Fibroblast of lung (primary cell): ENCODE measurements at regions not wholly inside any gene's neighbourhood (a gene's known extent, or its start where the extent isn't known, plus 50 kb on each side); places are given as distances from the start of the nearest gene placed in this dataset.
A peak's percentile ranks its signal among the peaks of the same experiment; 100 is the strongest.
"Not testable (repeated sequence)": the region's sequence is repeated elsewhere in the genome, so short reads cannot be mapped to it uniquely, and the experiment has no call there.

Experiments
- DNase-seq, 2 donors: peaks; one replicate each; pipeline versions ENCODE4 v3.0.0 to v3.0.0-alpha.2; 2010; ENCODE audit warnings: low read depth in 2 of 2
- H2AFZ ChIP-seq: 2 replicates; pipeline ENCODE4 v1.5.1; 2012; ENCODE audit warnings: low read length, control low read depth, inconsistent platforms
- H3K27ac ChIP-seq: 2 replicates; pipeline ENCODE4 v1.5.1; 2011; ENCODE audit warnings: low read length, control low read depth; ENCODE audit not compliant: insufficient read depth
- H3K27me3 ChIP-seq: 2 replicates; pipeline ENCODE4 v1.5.1; 2011; ENCODE audit warnings: mild to moderate bottlenecking, low read length; ENCODE audit not compliant: control insufficient read depth, insufficient read depth
- H3K36me3 ChIP-seq: 2 replicates; pipeline ENCODE4 v1.5.1; 2011; ENCODE audit warnings: low read length; ENCODE audit not compliant: control insufficient read depth, insufficient read depth
- H3K4me1 ChIP-seq: 2 replicates; pipeline ENCODE4 v1.5.1; 2011; ENCODE audit warnings: low read length; ENCODE audit not compliant: control insufficient read depth, insufficient read depth; ENCODE audit errors: extremely low read depth
- H3K4me2 ChIP-seq: 2 replicates; pipeline ENCODE4 v1.5.1; 2011; ENCODE audit warnings: low read length, control low read depth; ENCODE audit not compliant: insufficient read depth; ENCODE audit errors: extremely low read depth
- H3K4me3 ChIP-seq, 4 experiments: fragments of 200-600 bp in 1 of 4; sonication (generic) in 1 of 4; replicated peaks in 1 of 4; 2 replicates each; pipeline ENCODE4 v1.5.1; 2011 to 2016; ENCODE audit warnings: low read length in 4 of 4, low read depth in 3 of 4, mild to moderate bottlenecking in 3 of 4, control low read depth in 2 of 4, inconsistent platforms in 1 of 4, mixed read lengths in 1 of 4; ENCODE audit not compliant: insufficient read depth in 1 of 4; ENCODE audit errors: control extremely low read depth in 1 of 4
- H3K79me2 ChIP-seq: 2 replicates; pipeline ENCODE4 v1.5.1; 2012; ENCODE audit warnings: mild to moderate bottlenecking, low read length, inconsistent platforms; ENCODE audit not compliant: control insufficient read depth, insufficient read depth
- H3K9ac ChIP-seq: 2 replicates; pipeline ENCODE4 v1.5.1; 2011; ENCODE audit warnings: mild to moderate bottlenecking, low read length, control low read depth; ENCODE audit not compliant: insufficient read depth
- H3K9me3 ChIP-seq: 2 replicates; pipeline ENCODE4 v1.5.1; 2012; ENCODE audit warnings: low read depth, low read length; ENCODE audit not compliant: control insufficient read depth, insufficient read depth
- H4K20me1 ChIP-seq: 2 replicates; pipeline ENCODE4 v1.5.1; 2011; ENCODE audit warnings: low read length; ENCODE audit not compliant: control insufficient read depth, insufficient read depth; ENCODE audit errors: extremely low read depth

DNA sequence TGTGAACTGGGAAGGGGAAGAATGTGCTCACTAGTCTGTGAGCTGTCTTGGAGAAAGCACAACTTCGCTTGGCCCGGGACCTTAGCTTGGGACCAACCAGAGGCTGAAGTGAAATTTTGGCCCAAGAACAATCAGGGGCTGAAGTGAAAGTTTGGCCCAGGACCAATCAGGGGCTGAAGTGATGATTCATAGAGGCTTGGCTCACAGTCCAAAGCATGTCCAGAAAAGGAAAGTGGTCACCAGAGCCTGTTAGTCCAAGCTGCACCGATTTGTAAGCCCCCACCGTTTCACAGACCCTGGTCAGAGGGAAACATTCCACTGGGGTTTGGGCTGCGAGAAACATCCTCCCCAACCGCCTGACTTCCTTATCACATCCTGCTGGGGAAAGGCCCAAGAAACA lies 763.3 kb downstream of the SPATA31A7 start:
- not testable (repeated sequence) for H3K36me3 ChIP-seq, H4K20me1 ChIP-seq, H3K9ac ChIP-seq, H3K4me2 ChIP-seq, H3K27ac ChIP-seq, H2AFZ ChIP-seq, H3K27me3 ChIP-seq, H3K79me2 ChIP-seq, H3K4me3 ChIP-seq, H3K4me1 ChIP-seq, H3K9me3 ChIP-seq
- peak in 1 of 2 donors; percentile 57 for DNase-seq

DNA sequence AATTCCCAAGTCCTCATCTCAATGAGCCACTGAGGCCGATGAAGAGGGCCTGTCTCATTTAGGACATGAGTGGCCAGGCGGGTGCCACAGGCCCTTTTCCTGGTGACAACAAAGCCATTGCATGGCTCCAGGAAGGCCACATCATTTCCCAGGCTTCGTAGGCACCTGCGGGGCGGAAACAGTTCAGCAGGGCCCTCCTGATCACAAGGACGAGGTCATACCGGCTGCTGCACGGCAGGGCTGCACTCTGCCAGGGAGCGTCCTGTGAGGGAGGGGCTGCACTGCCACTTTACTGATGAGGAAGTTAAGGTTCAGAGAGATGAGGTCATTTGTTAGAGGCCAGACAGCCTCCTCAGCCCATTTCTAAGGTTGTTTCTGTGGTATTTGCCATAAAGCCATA lies 781.8 kb downstream of the SPATA31A7 start:
- not testable (repeated sequence) for H3K4me2 ChIP-seq, H3K9ac ChIP-seq, H3K27ac ChIP-seq, DNase-seq, H3K4me1 ChIP-seq, H3K79me2 ChIP-seq, H3K4me3 ChIP-seq, H3K9me3 ChIP-seq, H2AFZ ChIP-seq, H4K20me1 ChIP-seq, H3K27me3 ChIP-seq, H3K36me3 ChIP-seq

DNA sequence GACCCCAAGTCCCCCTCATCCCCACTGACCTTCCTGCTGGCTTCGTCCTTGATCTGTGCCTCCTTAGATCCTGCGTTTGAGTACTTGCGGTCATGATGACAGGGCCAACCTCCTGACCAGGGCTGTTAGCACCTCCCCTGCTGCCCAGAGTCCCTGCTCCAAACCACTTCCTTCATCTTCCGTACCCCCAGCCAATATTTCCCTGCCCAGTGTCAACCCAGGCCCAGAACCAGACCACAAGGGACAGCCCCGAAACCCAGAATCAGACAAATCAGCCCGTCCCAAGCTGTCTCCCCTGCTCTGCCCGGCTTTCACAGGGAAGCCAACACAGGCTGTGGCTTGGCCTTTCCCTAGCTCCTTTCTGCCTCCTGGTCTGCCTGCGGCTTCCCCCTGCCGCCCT lies 784.7 kb downstream of the SPATA31A7 start:
- not testable (repeated sequence) for H4K20me1 ChIP-seq, H3K27me3 ChIP-seq, H2AFZ ChIP-seq, DNase-seq, H3K4me1 ChIP-seq, H3K36me3 ChIP-seq, H3K4me2 ChIP-seq, H3K27ac ChIP-seq, H3K9me3 ChIP-seq, H3K9ac ChIP-seq, H3K79me2 ChIP-seq, H3K4me3 ChIP-seq

DNA sequence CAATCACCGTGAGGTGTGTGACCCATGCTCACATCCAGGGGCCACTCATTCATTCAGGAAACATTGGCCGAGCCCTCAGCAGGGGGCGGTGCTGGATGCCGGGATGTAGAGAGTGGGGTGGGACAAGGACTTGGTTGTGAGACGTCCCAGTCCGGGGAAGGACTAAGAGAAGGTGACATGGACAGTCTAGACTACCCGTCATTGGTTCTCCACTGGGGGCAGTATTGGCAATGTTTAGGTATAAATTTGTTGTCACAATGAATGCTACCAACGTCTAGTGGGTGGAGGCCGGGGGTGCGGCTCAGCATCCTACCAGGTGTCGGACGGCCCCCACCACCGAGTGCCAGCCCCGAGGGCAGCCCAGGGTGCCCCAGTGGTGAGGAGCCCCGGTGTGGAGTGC lies 786.5 kb downstream of the SPATA31A7 start:
- not testable (repeated sequence) for H3K4me3 ChIP-seq, H3K4me2 ChIP-seq, H3K4me1 ChIP-seq, H2AFZ ChIP-seq, H3K9me3 ChIP-seq, H3K36me3 ChIP-seq, DNase-seq, H3K79me2 ChIP-seq, H4K20me1 ChIP-seq, H3K27me3 ChIP-seq, H3K27ac ChIP-seq, H3K9ac ChIP-seq

DNA sequence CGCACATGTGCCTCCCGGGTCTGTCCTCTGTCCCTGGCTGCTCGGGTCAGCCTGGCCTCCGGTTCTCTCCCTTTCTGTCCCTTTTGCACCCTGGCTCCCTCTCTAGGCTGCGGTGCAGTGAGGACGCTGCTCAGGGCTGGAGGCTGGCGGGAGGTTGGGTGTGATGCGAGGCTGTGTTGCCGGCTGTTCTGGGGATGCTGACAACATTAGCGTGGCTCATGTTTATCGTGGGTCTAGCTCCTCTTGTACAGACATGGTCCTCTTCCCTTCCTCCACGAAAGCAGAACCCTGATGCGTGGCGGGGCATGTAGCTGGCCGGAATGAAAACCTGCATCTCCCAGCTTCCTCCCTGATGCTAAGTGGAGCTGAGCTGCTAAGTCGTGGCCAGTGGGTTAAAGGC lies 792.9 kb downstream of the SPATA31A7 start:
- H3K4me2 ChIP-seq, H3K4me3 ChIP-seq, H3K4me1 ChIP-seq, DNase-seq, H3K9ac ChIP-seq, H3K27ac ChIP-seq, H3K79me2 ChIP-seq, H2AFZ ChIP-seq, H3K9me3 ChIP-seq, H3K36me3 ChIP-seq, H3K27me3 ChIP-seq, H4K20me1 ChIP-seq: not testable (repeated sequence)

DNA sequence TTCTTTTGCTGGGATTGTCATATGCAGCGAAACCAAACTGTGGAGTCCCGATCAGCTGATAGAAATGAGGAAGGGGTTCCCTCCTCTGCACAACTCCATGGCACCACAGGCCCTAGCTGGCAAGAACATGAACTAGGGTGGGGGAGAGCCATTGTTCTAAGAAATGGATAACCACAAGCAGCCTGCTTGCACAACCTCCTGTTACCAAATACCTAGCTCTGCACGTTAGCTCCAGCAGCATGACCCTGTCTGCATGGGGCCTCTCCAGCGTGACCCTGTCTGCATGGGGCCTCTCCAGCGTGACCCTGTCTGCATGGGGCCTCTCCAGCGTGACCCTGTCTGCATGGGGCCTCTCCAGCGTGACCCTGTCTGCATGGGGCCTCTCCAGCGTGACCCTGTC lies 793.6 kb downstream of the SPATA31A7 start:
- H4K20me1 ChIP-seq, H2AFZ ChIP-seq, H3K9ac ChIP-seq, H3K27ac ChIP-seq, DNase-seq, H3K4me1 ChIP-seq, H3K4me2 ChIP-seq, H3K79me2 ChIP-seq, H3K36me3 ChIP-seq, H3K9me3 ChIP-seq, H3K27me3 ChIP-seq, H3K4me3 ChIP-seq: not testable (repeated sequence)

DNA sequence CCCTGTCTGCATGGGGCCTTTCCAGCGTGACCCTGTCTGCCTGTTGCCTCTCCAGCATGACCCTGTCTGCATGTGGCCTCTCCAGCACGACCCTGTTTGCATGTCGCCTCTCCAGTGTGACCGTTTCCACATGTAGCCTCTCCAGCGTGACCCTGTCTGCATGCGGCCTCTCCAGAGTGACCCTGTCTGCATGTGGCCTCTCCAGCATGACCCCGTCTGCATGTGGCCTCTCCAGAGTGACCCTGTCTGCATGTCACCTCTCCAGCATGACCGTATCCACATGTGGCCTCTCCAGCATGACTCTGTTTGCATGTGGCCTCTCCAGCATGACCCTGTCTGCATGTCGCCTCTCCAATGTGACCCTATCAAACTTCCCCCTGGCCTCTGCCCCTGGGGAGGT lies 794.1 kb downstream of the SPATA31A7 start:
- H2AFZ ChIP-seq, H3K79me2 ChIP-seq, DNase-seq, H3K9ac ChIP-seq, H3K4me1 ChIP-seq, H3K4me3 ChIP-seq, H3K9me3 ChIP-seq, H3K36me3 ChIP-seq, H3K27me3 ChIP-seq, H3K4me2 ChIP-seq, H4K20me1 ChIP-seq, H3K27ac ChIP-seq: not testable (repeated sequence)
